T-helper 1 cell (primary cell): ENCODE measurements at regions not wholly inside any gene's neighbourhood (a gene's known extent, or its start where the extent isn't known, plus 50 kb on each side); places are given as distances from the start of the nearest gene placed in this dataset.

Source experiments
- DNase-seq, 5 donors: peaks; one replicate each; pipeline ENCODE4 v3.0.0-alpha.2; 2012 to 2020

DNA sequence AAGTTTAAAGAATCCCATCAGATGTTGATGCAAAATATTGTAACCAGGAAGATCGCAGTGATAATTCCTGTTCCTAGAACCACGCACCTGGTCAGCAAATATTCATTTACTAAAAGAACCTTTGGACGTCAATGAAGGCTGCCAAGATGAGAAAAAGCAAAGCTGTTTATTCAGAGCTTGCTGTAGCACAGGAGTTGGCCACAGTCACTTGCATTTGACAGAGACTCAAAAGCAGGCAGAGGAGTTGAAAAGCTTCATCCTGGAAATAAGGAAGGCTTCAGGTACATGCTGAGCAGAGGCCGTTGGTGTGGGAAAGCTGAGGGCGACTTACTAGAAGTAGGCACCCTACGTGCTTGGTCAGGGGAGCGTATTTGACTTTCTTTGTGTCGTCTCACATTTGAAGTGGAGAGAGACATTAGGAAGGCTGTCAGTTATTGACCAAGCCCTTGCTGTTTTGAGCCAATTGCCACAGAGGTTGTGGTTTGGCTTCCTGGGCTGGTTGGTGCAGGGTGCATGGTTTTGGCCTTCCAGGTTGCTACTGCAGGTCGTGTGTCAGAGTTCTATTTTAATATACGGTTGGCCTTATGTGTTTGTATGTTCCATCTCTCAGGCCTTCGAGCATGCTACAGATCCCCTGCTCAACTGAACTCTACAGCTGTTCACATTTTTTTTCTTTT, 289.6 kb downstream of the METTL4 start:
- DNase-seq: no peak

DNA sequence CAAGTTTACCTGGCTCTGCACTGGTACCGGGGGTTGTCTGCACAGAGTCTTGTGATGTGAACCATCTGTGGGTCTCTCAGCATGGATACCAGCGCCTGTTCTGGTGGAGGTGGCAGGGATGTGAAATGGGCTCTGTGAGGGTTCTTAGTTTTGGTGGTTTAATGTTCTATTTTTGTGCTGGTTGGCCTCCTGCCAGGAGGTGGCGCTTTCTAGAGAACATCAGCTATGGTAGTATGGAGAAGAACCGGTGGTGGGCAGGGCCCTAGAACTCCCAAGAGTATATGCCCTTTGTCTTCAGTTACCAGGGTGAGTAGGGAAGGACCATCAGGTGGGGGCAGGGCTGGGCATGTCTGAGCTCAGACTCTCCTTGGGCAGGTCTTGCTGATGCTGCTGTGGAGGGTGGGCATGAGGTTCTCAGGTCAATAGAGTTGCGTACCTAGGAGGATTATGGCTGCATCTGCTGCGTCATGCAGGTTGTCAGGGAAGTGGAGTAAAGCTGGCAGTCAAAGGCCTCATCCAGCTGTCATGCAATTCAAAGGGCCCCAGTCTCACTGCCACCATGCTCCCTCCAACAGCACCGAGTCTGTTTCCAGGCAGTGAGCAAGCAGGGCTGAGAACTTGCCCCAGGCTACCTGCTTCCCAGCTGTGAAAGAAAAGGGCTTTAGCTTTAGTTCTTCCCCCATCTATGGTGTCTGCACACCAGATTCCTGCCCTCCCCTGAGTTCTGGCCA, 278.0 kb downstream of the METTL4 start:
- no peak for DNase-seq

DNA sequence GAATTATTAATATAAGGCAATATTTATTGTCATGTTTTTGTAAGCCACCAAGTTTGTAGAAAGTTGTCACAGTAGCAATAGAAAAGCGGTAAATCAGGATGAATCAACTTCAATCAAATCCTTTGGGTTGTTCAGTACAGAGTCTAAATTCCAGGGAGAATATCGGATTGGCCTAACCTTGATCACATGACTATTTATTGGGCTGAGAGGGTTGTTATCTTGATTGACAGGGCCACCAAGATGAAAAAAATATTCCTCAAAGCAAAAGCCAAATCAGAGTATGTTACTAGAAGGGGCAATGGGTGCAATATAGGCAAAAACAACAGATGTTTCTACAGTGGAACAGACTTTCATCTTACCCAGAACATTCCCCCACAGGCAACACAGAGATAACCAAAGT, 270.0 kb downstream of the METTL4 start:
- DNase-seq: no peak

DNA sequence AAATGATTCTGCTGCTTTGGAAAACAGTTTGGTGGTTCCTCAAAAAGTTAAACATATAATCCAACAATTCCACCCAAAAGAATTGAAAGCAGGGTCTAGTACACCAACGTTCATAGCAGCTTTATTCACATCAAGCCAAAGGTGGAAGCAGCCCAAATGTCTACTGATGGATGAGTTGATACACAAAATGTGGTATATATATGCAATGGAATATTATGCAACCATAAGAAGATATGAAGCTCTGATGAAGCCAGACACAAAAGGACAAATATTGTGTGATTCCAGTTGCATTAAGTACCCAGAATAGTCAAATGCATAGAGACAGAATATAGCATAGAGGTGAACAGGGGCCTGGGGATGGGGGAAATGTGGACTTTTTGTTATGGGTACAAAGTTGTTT, 269.3 kb downstream of the METTL4 start:
- DNase-seq: no peak

DNA sequence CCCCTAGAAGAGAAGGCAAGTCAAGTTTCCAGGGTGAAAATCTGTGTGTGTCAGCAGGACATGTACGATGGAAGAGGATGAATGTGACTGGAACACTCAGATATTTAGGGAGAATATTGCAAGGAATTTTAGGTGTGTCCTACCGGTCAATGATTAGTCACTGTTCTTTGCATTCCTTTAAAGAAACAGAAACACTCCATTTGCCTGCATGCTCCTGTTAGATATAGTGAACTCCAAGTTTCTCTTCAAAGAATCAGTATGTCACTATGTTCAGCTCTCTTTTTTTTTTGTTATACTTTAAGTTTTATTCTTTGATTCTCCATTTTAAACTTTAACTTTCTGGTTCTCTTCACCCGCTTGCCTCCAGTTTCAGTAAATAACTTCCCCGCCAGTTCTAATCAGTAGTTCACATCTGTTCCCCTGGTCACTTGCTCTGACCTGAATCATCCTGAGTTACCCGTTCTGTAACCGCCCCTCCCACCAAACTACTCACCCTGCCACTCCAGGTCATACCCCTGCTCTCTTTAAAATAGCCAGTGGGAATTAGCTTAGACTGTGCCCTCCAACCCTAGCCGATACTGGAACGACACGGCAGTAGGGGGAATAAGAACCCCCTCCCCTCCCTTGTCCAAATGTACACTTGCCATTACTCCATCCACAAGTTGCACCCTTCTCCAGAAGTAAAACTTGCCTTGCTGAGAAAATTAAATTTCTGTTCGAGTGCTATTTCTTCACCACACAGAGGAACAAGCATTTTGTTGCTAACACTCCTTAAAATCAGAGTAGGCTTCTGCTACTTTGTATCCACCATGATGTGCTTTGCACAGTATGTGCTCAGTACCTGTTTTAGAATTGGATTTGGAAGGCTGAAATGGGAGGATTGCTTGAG, 268.4 kb downstream of the METTL4 start:
- DNase-seq: no peak

DNA sequence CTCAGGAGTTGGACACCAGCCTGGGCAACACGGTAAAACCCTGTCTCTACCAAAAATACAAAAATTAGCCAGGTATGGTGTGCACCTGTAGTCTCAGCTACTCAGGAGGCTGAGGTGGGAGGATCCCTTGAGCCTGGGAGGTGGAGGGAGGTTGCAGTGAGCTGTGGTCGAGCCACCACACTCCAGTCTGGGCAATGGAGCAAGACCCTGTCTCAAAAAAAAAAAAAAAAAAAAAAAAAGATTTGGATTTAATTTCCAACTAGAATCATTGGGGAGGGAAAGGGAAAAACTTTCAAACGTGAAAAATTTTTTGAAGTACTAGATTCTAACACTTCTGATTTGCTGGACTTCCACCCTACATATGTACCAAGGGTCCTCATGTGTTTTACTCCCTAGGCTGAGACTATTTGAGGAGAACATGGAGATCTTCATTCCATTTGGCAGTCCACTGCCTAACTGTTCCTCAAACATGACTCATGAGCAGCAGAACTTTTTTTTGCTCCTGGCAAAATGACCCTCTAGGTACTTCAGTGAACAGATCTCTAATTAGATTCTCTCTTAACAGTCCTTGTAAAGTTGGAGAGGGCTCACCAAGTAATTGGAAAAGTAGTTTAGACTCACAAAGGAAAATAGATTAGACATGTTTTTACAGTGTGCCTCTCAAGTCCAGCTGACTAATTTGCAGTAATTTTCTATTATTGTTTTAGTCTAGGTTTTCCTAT, 267.6 kb downstream of the METTL4 start:
- DNase-seq: no peak

DNA sequence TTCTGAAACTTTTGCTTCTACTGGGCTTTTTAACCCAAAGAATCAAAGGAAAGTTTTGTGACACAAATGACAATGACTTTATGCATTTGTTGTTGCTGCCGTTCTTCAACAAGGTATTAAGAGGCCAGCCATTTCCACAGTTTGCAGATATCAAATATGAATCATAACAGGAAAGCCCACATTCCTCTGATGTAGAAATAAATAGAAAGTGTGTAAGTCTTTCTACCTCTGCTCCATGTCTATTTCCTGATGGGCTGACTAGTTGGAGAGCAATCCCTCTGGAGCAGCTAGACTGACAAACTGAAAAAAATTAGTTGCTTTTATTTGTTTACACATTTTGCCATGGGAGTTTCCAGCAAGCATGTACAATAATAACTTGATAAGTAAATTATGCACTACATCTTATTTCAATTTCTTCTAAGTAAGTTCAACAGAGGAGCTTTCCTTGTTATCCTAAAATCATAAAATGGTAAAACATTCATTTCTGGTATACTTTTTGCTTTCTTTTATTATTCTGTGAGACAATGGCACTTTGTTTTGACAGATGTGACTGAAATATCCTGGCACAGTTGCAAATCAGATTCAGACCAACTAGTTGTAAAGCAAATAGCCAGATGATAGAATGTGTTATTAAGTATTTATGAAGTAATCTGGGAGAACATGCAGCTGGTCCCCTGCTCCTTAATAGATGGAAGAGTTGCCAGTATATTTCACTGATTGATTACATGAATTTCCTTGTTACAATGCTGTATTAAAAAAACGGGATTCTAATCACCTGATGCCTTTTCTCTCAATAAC, 266.7 kb downstream of the METTL4 start:
- no peak for DNase-seq

DNA sequence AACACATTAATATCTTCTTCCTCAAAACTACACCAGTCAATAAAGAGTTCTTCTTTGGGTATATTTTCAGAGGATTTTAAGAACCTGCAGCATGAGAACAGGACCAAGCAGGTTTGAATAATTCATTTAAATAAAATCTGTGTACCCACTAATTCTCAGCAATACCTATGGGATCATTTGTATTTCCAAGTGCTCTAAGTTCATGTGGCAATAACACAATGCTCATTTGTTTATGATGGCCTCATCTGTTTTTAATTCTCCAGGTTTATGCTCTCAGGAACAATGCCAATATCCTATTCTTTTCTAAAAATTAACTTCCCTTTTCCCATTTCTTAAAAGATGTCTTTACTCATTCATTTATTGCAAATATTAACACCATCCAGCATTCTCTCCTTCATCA, 264.7 kb downstream of the METTL4 start:
- DNase-seq: no peak

DNA sequence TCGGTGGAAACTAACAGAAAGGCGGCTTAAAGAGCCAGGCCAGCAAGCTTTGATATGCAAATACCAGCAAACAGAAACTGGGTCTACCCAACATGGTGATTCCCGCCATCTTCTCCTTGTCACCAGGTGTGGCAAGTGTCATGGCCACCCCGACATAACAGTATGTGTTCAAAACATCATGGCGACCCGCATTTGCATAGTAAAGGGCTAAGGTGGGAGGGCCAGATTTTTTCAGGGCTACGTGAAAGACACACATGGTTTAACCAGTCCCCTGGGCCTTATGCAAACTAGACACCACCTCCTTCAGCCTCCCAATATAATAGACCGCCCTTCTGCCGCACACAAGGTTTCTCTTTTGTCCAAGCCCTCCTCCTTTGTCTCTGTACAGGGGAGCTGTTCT, 260.4 kb downstream of the METTL4 start:
- no peak for DNase-seq

DNA sequence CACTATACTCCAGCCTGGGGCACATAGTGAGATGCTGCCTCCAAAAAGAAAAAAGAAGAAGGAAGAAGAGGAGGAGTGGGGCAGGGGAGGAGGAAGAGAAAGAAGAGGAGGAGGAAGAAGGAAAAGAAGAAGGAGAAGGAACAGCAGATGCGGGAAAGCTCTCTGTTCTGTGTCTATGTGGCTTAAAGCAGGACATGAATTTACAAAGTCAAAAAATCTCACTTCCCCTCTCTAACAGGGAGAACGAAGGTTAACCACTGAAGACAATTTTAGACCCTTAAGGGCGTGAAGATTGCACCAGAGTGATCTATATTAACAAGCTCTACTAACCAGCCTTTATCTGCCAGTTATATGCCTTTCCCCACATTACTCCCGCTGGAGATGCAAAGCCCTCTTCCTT, 258.9 kb downstream of the METTL4 start:
- no peak for DNase-seq

DNA sequence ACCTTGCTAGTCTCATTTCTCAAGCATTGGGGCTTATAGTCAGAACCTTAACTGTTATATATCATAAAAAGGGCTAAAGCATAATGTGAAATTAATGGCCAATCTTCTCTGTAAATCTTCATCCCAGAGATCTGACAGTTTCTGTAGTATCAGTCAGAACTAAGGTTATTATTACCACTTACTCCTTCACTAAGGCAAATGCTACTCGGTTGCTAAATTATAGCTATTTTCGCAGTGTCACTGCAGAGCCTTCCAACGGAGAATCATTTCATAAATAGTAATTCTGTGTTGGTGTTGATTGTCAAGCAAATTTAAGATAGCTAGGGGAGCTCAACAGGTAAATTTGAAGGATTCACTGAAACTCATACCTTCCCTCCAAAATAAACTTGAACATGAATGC, 258.0 kb downstream of the METTL4 start:
- no peak for DNase-seq

DNA sequence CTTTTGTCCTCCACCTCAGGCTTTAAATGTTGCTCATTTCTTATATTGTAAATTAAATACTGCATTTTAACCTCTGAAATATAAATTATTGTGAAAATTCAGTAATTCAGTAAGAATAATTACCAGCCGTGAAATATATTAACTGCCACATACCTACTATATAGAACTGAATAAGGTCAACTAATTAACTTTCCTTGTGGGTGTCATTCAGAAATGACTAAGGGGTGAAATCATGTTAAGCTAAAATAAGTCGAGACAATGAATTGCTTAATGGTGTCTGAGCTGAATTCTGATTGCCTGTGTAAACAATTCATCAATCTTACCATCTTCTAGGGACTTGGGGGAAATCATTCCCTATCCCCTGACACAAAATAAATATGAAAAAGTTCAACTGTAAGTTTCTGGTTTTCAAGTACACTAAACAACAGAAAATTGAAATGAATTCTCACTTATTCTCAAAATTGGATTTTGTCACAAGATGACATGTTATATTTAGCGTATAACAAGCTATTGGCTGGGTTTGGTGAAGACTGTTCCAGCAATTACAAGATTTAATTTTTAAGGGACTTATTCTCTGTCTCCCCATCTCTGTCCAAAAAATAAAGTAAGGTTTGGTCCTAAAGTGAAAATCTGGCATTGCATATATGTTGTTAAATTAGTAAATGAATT, 255.1 kb downstream of the METTL4 start:
- DNase-seq: no peak

DNA sequence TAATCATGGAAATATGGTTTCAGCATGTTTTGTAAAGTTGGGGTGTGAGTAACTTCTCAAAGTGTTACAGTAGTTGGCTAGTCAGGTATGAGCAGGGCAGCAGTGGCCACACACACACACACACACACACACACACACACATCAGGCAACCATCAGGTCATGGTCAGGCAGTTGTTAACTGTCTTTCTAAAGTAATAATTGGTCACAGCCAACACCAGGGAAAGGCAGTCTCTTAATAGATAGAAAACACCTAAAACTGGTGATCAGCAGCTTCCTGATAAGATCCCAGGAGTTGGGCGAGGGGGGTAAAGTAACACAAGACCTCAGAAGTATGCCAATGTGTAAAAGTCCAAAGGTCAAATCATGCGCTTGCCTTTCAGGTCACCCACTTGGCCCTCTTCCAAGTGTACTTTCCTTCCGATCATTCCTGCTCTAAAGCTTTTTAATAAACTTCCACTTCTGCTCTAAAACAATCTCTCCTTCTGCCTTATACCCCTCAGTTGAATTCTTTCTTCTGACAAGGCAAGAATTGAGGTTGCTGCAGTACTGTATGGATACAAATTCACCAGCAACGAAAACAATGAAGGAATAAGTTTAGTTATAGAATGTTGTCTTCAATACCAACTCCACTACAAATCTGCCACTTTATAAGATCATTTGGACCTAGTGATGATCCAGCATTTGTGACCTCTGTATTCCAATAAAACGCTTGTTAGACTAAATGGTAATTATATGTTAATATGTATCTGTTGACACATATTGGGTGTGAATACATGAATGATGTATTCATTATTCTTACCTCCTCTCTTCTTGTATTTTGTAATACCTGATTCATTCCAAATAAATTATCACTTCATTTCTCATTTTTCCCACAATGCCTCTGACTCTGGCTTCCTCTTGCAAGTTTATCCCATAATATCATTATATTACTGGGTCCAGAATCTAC, 254.3 kb downstream of the METTL4 start:
- no peak for DNase-seq

DNA sequence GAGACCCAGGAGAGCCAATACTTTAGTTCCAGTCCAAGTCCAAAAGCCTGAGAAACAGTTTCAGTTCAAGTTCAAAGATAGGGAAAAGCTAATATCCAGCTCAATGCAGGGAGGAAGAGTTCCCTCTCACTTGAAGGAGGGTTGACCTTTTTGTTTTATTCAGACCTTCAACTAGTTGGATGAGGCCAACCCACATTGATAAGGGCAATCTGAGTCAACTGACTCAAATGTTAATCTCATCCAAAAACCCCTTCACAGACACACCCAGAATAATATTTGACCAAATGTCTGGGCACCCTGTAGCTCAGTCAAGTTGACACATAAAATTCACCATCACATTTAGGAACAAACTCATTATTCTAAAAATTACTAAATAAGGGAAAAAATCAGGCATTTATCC, 246.8 kb downstream of the METTL4 start:
- DNase-seq: no peak

DNA sequence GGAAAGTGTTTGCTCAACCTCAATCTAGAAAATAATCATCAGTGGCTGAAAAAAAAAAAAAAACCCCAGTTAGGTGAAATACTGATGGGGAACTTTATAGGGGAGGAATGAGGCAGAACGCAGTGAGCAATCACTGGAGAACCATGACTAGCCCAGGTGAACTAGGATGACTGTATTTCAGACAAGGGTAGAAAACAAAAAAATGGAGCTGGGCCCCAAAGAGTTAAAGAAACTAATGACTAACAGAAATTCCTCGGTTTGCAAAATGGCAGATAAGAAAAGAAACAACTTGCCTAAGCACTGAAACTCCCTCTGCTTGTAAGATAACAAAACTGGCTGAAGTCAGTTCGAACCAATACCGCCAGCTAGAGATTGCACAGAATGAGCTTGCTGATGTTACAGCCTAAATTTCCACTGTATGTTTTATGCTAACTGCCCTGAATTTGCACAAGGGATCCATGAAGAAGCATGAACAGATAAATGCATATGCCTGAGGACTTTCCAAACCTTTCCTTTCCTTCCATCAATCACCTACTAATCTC, 245.9 kb downstream of the METTL4 start:
- DNase-seq: no peak

DNA sequence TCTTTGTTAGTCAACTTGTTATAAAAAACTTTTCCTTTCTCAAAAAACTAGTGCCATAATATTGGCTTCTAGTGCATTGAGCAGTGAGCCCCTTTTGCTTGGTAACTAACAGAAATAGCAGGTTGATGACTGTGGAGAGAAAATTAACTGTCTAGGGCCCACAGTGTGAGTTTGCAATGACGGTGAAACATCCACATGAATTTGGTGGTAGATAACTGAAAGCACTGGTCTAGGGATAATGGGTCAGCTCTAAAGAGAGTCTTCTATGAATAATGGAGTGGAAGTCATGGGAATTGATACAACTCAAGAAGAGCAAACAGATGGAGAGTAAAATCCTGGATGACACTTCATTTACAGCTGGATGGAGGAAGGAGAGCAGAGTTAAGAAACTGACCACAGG, 245.4 kb downstream of the METTL4 start:
- no peak for DNase-seq

DNA sequence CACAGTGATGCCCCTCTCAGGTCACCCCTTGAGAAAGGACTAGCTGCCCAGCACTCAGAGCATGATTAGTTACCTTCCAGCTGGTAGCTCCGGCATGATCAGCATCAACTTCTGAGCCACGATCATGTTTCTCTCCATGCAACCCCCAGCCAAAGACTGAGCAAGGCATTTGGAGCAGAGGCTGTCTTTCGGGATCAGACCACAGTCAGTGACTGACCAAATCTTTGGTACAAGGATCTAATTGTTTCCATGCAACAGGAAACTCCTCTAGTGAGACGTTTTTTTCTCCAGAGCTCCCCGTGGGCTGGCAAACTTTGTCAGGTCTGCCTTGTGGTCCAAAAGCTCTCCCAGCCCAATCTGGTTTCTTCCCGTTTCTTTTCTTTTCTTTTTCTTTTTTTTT, 244.3 kb downstream of the METTL4 start:
- no peak for DNase-seq

DNA sequence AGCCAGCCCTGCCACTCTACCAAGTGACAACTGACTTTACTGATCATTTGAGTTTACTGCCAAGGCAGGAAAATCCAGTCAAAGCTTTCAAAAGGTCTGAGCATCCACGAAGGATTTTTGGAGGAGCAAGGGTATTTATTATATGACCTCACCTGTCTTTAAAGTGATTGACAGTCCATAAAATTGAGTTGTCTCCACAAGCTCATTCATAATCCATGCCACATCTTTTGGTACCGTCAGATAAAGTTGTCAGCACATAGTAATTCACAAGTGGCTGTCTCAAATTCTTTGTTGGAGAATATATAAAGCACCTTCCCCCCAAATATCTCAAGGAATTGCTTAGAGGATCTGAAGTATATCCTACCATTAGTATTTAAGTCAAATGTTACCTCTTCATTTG, 240.5 kb downstream of the METTL4 start:
- DNase-seq: no peak

DNA sequence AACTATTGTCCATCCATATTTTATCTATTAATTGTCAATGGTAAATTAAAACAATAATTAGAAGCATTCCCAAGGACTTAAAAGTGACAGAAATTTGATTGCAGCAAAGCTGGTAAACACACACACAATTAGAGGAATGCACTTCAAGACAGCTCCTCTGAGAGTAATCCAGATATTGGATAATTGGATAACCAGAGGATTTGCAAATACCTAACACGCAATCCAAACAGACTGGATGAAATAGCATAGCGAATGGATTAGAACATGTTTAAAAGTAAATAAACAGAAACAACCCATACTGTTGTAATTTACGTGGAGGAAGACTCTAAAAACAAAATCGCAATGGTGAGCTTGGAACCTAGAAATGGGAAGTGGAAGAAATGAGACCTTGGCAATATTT, 239.8 kb downstream of the METTL4 start:
- DNase-seq: no peak
